ENCODE measurements at regions not wholly inside any gene's neighbourhood (a gene's known extent, or its start where the extent isn't known, plus 50 kb on each side); places are given as distances from the start of the nearest gene placed in this dataset.

- Mint-ChIP-seq H3K4me3 (no peak overlapping the region), H3K27me3 (no peaks in the 10 kb centered on the region), H3K9me3 (peaks cover 13% of the 10 kb centered on the region), H3K4me1 (no peaks in the 10 kb centered on the region), H3K27ac (no peak overlapping the region), H3K36me3 (ENCODE audit: low read depth) (no peaks in the 10 kb centered on the region)
- intact Hi-C loops (cut with micrococcal nuclease), result no loop called here
- ChIA-PET POLR2A (no interaction called here), CTCF (no interaction called here)
- no peak for TF ChIP-seq CTCF (IDR thresholded peaks at IDR 0.05)
- no peak for DNase-seq
- no peak for ATAC-seq (ENCODE audit: low read depth)
Observed at GRCh38 chr7:53596230-53596629, 560.8 kb downstream of the POM121L12 start.

GRCh38 chr7:53600296-53600695, 564.9 kb downstream of the POM121L12 start:
- Mint-ChIP-seq H3K36me3 (ENCODE audit: low read depth) (no peaks in the 10 kb centered on the region), H3K27me3 (no peaks in the 10 kb centered on the region), H3K27ac (no peak overlapping the region), H3K4me1 (no peaks in the 10 kb centered on the region), H3K9me3 (peaks cover 14% of the 10 kb centered on the region), H3K4me3 (no peak overlapping the region)
- no peak for TF ChIP-seq CTCF (IDR thresholded peaks at IDR 0.05)
- ChIA-PET CTCF (no interaction called here), POLR2A (no interaction called here)
- ATAC-seq (ENCODE audit: low read depth) (no peak), DNase-seq (no peak)
- intact Hi-C loops (cut with micrococcal nuclease), result no loop called here

DNA sequence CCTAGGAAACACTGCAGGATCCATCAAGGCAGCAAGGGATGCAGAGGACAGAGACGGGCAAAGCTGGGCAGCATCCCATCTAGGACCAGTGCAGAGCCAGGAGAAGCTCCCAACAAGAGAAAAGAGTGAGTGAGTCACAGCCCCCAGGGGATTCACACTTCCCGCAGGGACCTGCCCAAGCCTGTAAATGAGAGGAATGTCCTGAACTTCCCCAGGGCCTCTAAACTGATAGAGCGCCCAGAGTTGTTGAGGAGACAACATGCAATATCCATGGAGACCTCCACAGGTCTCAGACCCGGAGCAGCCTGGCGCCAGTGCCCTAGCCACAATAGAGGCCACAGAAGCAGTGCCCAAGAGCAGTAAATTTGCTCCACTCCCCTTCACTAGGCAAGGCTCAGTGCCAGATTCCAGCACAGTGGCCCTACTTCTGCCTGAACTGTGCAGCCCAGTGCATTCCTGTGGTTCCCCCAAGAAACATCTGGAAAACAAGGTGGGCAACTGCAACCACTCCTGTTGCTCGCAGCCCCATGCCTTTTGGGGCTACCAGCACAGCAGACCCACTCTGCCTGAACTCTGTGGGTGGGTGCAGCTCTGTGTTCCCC, 567.5 kb downstream of the POM121L12 start:
- no peak for DNase-seq
- Mint-ChIP-seq H3K4me1 (no peaks in the 10 kb centered on the region), H3K27ac (no peak overlapping the region), H3K36me3 (ENCODE audit: low read depth) (no peaks in the 10 kb centered on the region), H3K9me3 (peaks cover 13% of the 10 kb centered on the region), H3K27me3 (no peaks in the 10 kb centered on the region), H3K4me3 (no peak overlapping the region)
- no peak for TF ChIP-seq CTCF (IDR thresholded peaks at IDR 0.05)
- CTCF ChIA-PET, result no interaction called here
- ATAC-seq (ENCODE audit: low read depth), result no peak
- POLR2A ChIA-PET, result no interaction called here
- intact Hi-C loops (cut with micrococcal nuclease), result no loop called here

DNA sequence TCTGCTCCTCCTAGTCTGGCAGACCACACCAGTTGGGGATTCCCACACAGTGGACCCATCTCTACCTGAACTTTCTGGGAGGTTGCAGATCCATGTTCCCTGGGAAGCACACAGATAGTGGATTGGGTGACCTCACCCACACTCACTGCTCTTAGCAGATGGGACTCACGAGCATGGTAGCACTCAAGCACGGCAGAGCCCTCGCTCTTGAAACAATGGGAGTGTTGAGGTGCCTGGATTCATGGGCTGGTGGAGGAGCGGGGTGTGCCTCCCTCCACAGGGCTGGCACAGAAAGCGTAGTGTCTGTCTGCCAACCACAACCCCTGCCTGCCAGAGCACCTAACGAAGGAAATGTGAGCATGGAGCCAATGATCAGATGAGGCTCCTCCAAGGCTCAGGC, 568.0 kb downstream of the POM121L12 start:
- Mint-ChIP-seq H3K4me1 (no peaks in the 10 kb centered on the region), H3K27ac (no peak overlapping the region), H3K27me3 (no peaks in the 10 kb centered on the region), H3K36me3 (ENCODE audit: low read depth) (no peaks in the 10 kb centered on the region), H3K4me3 (no peak overlapping the region), H3K9me3 (peaks cover 13% of the 10 kb centered on the region)
- ATAC-seq (ENCODE audit: low read depth) (no peak), DNase-seq (no peak)
- TF ChIP-seq CTCF (IDR thresholded peaks at IDR 0.05), result no peak
- POLR2A ChIA-PET, result no interaction called here
- CTCF ChIA-PET, result no interaction called here
- intact Hi-C loops (cut with micrococcal nuclease), result no loop called here

DNA sequence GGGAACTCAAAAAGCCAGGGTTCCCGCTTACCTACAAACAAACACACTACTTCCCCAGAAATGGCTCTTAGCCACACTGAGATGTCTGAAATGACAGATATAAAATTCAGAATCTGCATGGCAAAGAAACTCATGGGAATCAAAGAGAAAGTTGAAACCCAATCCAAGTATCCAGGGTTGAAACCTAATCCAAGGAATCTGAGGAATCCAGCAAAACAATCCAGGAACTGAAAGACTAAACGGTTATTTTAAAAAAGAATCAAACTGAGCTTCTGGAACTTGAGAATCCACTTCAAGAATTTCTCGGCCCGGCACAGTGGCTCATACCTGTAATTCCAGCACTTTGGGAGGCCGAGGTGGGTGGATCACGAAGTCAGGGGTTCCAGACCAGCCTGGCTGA, 568.8 kb downstream of the POM121L12 start:
- DNase-seq (no peak), ATAC-seq (ENCODE audit: low read depth) (no peak)
- POLR2A ChIA-PET, result no interaction called here
- intact Hi-C loops (cut with micrococcal nuclease), result no loop called here
- no peaks in the 10 kb centered on the region for H3K4me1 Mint-ChIP-seq
- CTCF ChIA-PET, result no interaction called here
- no peaks in the 10 kb centered on the region for H3K36me3 Mint-ChIP-seq (ENCODE audit: low read depth)
- H3K27ac Mint-ChIP-seq, result no peak overlapping the region
- no peak overlapping the region for H3K4me3 Mint-ChIP-seq
- peaks cover 13% of the 10 kb centered on the region for H3K9me3 Mint-ChIP-seq
- H3K27me3 Mint-ChIP-seq, result no peaks in the 10 kb centered on the region
- no peak for TF ChIP-seq CTCF (IDR thresholded peaks at IDR 0.05)

Data from activated B cell treated with CpG ODN at 0.5 μM for 24 hours (primary cell).